ENCODE measurements at regions not wholly inside any gene's neighbourhood (a gene's known extent, or its start where the extent isn't known, plus 50 kb on each side); places are given as distances from the start of the nearest gene placed in this dataset.

DNA sequence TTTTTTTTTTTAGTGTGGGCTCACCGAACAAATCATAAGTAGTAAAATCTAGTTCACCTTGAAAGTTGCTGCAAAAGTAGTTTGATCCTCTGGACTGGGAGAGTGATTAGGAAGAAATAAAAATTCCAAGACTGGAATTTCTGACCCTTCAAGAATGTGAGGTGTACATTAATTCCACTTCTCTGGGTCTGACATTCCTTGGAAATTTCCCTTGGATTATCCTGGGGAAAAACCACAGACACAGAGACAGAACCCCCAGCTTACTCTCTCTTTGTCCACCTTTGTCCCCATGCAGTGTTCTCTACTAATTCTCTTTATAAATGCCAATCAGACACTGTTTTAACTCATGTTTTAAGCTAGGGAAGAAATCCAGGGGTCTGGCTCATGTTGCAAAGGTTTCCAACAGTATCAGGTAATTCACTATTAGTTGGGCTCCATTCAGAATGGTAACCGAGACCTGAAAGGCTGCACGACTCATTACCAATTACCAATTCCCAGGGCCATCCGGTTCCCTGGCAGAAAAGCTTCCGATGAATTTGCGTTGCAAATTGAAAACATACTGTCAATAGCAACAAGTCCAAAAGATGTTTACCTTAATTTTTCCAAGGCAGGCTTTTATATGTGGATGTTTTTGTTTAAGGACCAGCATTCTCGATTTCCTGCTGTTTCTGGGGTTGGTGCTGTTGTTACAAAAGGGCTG is 86.3 kb downstream of the BAMBI start:
- TF ChIP-seq, protein P1, sequence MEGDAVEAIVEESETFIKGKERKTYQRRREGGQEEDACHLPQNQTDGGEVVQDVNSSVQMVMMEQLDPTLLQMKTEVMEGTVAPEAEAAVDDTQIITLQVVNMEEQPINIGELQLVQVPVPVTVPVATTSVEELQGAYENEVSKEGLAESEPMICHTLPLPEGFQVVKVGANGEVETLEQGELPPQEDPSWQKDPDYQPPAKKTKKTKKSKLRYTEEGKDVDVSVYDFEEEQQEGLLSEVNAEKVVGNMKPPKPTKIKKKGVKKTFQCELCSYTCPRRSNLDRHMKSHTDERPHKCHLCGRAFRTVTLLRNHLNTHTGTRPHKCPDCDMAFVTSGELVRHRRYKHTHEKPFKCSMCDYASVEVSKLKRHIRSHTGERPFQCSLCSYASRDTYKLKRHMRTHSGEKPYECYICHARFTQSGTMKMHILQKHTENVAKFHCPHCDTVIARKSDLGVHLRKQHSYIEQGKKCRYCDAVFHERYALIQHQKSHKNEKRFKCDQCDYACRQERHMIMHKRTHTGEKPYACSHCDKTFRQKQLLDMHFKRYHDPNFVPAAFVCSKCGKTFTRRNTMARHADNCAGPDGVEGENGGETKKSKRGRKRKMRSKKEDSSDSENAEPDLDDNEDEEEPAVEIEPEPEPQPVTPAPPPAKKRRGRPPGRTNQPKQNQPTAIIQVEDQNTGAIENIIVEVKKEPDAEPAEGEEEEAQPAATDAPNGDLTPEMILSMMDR (conservative IDR thresholded peaks at IDR 0.05 in 1 of 2, IDR thresholded peaks at IDR 0.05 in 1 of 2; ENCODE audit: low read depth in 1 of 2, low read length in 2 of 2), result no peak
- no peak for TF ChIP-seq EZH2 (IDR thresholded peaks at IDR 0.05; ENCODE audit: low read length, missing control alignments)
- Histone ChIP-seq H3K9ac (ENCODE audit: insufficient read depth, low read length) (no peak overlapping the region), H3K4me1 (ENCODE audit: control insufficient read depth, extremely low read depth, insufficient read depth, low read length) (no peaks in the 10 kb centered on the region), H3K9me3 (ENCODE audit: control insufficient read depth, insufficient read depth, low read depth, low read length) (no peaks in the 10 kb centered on the region), H3K79me2 (ENCODE audit: control insufficient read depth, insufficient read depth, low read length) (no peaks in the 10 kb centered on the region), H3K4me3 (replicated peaks in 1 of 4; ENCODE audit: control extremely low read depth in 1 of 4, insufficient read depth in 1 of 4, low read depth in 3 of 4, low read length in 4 of 4) (no peak overlapping the region), H4K20me1 (ENCODE audit: control insufficient read depth, extremely low read depth, insufficient read depth, low read length) (no peaks in the 10 kb centered on the region), H3K4me2 (ENCODE audit: extremely low read depth, insufficient read depth, low read length) (no peak overlapping the region), H3K27me3 (ENCODE audit: control insufficient read depth, insufficient read depth, low read length) (peaks cover 5% of the 10 kb centered on the region), H3K36me3 (ENCODE audit: control insufficient read depth, insufficient read depth, low read length) (no peaks in the 10 kb centered on the region), H2AFZ (ENCODE audit: low read length) (no peak overlapping the region), H3K27ac (ENCODE audit: insufficient read depth, low read length) (no peak overlapping the region)
- DNase-seq (ENCODE audit: low read depth in 2 of 2), result peak in 1 of 2 donors; percentile 28

DNA sequence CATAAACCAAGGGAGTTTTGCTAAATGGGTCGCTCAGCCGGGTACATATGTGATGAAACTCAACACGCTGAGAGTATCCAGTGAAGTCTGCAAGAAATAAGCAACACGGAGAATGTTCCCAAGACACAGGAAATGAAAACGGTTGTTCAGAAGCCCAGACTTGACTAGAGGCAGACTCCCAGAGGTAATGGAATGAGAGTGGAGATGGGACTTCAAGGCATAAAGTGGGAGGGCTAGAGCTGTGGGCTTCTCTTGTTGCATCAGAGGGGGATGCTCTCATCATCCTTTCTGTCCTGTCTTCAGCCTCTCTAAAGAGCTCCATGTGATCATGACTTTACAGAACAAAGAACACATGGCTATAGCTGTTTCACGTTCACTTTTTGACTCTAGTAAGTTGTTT is 88.3 kb downstream of the BAMBI start:
- no peak for DNase-seq (ENCODE audit: low read depth in 2 of 2)
- Histone ChIP-seq H2AFZ (ENCODE audit: low read length) (no peak overlapping the region), H4K20me1 (ENCODE audit: control insufficient read depth, extremely low read depth, insufficient read depth, low read length) (no peaks in the 10 kb centered on the region), H3K9me3 (ENCODE audit: control insufficient read depth, insufficient read depth, low read depth, low read length) (no peaks in the 10 kb centered on the region), H3K4me2 (ENCODE audit: extremely low read depth, insufficient read depth, low read length) (no peak overlapping the region), H3K4me3 (replicated peaks in 1 of 4; ENCODE audit: control extremely low read depth in 1 of 4, insufficient read depth in 1 of 4, low read depth in 3 of 4, low read length in 4 of 4) (no peak overlapping the region), H3K4me1 (ENCODE audit: control insufficient read depth, extremely low read depth, insufficient read depth, low read length) (no peaks in the 10 kb centered on the region), H3K27ac (ENCODE audit: insufficient read depth, low read length) (no peak overlapping the region), H3K9ac (ENCODE audit: insufficient read depth, low read length) (no peak overlapping the region), H3K27me3 (ENCODE audit: control insufficient read depth, insufficient read depth, low read length) (peaks cover 5% of the 10 kb centered on the region), H3K36me3 (ENCODE audit: control insufficient read depth, insufficient read depth, low read length) (no peaks in the 10 kb centered on the region), H3K79me2 (ENCODE audit: control insufficient read depth, insufficient read depth, low read length) (no peaks in the 10 kb centered on the region)
- TF ChIP-seq, protein P1 (conservative IDR thresholded peaks at IDR 0.05 in 1 of 2, IDR thresholded peaks at IDR 0.05 in 1 of 2; ENCODE audit: low read depth in 1 of 2, low read length in 2 of 2), result no peak
- TF ChIP-seq EZH2 (IDR thresholded peaks at IDR 0.05; ENCODE audit: low read length, missing control alignments), result no peak

DNA sequence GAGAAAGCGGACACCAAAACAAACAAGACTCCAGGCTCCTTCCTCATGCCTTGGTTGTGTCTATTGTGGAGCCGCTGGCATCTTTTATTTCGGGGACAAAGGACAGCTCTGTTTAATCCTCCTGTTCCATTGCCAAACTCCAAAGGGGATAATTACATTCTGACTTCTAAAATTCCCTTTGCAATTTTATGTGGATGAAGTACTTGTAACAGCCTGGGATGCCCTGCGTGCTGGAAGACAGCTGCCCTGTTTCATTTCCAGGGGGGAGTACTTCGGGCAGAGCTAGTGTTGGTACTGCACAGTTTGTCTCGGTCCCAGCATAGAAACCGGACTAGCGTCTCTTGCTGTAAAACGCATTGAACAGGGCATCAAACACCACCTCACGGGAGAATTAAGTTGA is 90.9 kb downstream of the BAMBI start:
- Histone ChIP-seq H3K27ac (ENCODE audit: insufficient read depth, low read length) (no peak overlapping the region), H2AFZ (ENCODE audit: low read length) (no peak overlapping the region), H3K79me2 (ENCODE audit: control insufficient read depth, insufficient read depth, low read length) (no peaks in the 10 kb centered on the region), H3K4me1 (ENCODE audit: control insufficient read depth, extremely low read depth, insufficient read depth, low read length) (no peaks in the 10 kb centered on the region), H3K4me2 (ENCODE audit: extremely low read depth, insufficient read depth, low read length) (no peak overlapping the region), H4K20me1 (ENCODE audit: control insufficient read depth, extremely low read depth, insufficient read depth, low read length) (no peaks in the 10 kb centered on the region), H3K9me3 (ENCODE audit: control insufficient read depth, insufficient read depth, low read depth, low read length) (no peaks in the 10 kb centered on the region), H3K9ac (ENCODE audit: insufficient read depth, low read length) (no peak overlapping the region), H3K27me3 (ENCODE audit: control insufficient read depth, insufficient read depth, low read length) (peaks cover 5% of the 10 kb centered on the region), H3K36me3 (ENCODE audit: control insufficient read depth, insufficient read depth, low read length) (no peaks in the 10 kb centered on the region), H3K4me3 (replicated peaks in 1 of 4; ENCODE audit: control extremely low read depth in 1 of 4, insufficient read depth in 1 of 4, low read depth in 3 of 4, low read length in 4 of 4) (no peak overlapping the region)
- no peak for DNase-seq (ENCODE audit: low read depth in 2 of 2)
- TF ChIP-seq, protein P1 (conservative IDR thresholded peaks at IDR 0.05 in 1 of 2, IDR thresholded peaks at IDR 0.05 in 1 of 2; ENCODE audit: low read depth in 1 of 2, low read length in 2 of 2), result no peak
- no peak for TF ChIP-seq EZH2 (IDR thresholded peaks at IDR 0.05; ENCODE audit: low read length, missing control alignments)

All from fibroblast of lung (primary cell).